GM12892 (cell line): ENCODE measurements at regions not wholly inside any gene's neighbourhood (a gene's known extent, or its start where the extent isn't known, plus 50 kb on each side); places are given as distances from the start of the nearest gene placed in this dataset.

Experiments used
- DNase-seq: peaks from one replicate; pipeline ENCODE4 v3.0.0; 2011; ENCODE audit not compliant: insufficient read length
- FAIRE-seq: peaks from 2 replicates; lab custom pipeline; 2011; peaks lifted over from hg19 to GRCh38; lab: Jason Lieb, UNC
- POLR2A ChIP-seq: IDR thresholded peaks from 2 replicates; pipeline ENCODE4 v1.6.1; 2011; ENCODE audit warnings: low read depth, low read length, control low read depth
- POLR2AphosphoS5 ChIP-seq: IDR thresholded peaks from 2 replicates; pipeline ENCODE4 v1.6.1; 2011; ENCODE audit warnings: low read depth, low read length, control low read depth
- TAF1 ChIP-seq: IDR thresholded peaks from 2 replicates; pipeline ENCODE4 v1.6.1; 2011; ENCODE audit warnings: low read depth, mild to moderate bottlenecking, control low read depth, low read length, borderline replicate concordance

- FAIRE-seq, result no peak
- no peak for DNase-seq
- no peak for TF ChIP-seq POLR2A
- no peak for TF ChIP-seq TAF1
- TF ChIP-seq POLR2AphosphoS5, result no peak
These were observed 211.5 kb downstream of the KLF12 start for GRCh38 chr13:73922493-73923393.

GRCh38 chr13:73918691-73919090, 215.5 kb downstream of the KLF12 start:
- TF ChIP-seq POLR2A, result no peak
- no peak for TF ChIP-seq TAF1
- no peak for TF ChIP-seq POLR2AphosphoS5
- FAIRE-seq, result peak; percentile 93

GRCh38 chr13:73913751-73914518, 220.3 kb downstream of the KLF12 start:
- FAIRE-seq (no peak), DNase-seq (no peak)
- TF ChIP-seq POLR2AphosphoS5, result no peak

More at GRCh38 chr13:73918691-73919090, 215.5 kb downstream of the KLF12 start:
- no peak for DNase-seq

- DNase-seq, result no peak
- TF ChIP-seq TAF1, result no peak
- no peak for TF ChIP-seq POLR2A
- TF ChIP-seq POLR2AphosphoS5, result no peak
- FAIRE-seq, result peak; percentile 79
These were observed 221.0 kb downstream of the KLF12 start for GRCh38 chr13:73913079-73913740.

GRCh38 chr13:73911361-73911760, 222.8 kb downstream of the KLF12 start:
- FAIRE-seq (no peak), DNase-seq (no peak)
- no peak for TF ChIP-seq POLR2A
- TF ChIP-seq TAF1, result no peak
- TF ChIP-seq POLR2AphosphoS5, result no peak

- TF ChIP-seq TAF1 (no peak), POLR2AphosphoS5 (no peak), POLR2A (no peak)
- DNase-seq (no peak), FAIRE-seq (peak; percentile 54)
These were observed 223.5 kb downstream of the KLF12 start for GRCh38 chr13:73910733-73911132.

GRCh38 chr13:73908809-73909208, 225.4 kb downstream of the KLF12 start:
- TF ChIP-seq TAF1, result no peak
- TF ChIP-seq POLR2A, result no peak
- no peak for TF ChIP-seq POLR2AphosphoS5
- FAIRE-seq (no peak), DNase-seq (no peak)

GRCh38 chr13:73904625-73905024, 229.6 kb downstream of the KLF12 start:
- DNase-seq (no peak), FAIRE-seq (no peak)
- no peak for TF ChIP-seq POLR2AphosphoS5
- TF ChIP-seq TAF1, result no peak

GRCh38 chr13:73903561-73903960, 230.6 kb downstream of the KLF12 start:
- no peak for FAIRE-seq
- TF ChIP-seq POLR2AphosphoS5, result no peak
- TF ChIP-seq TAF1, result no peak
- no peak for TF ChIP-seq POLR2A
- no peak for DNase-seq

- FAIRE-seq (no peak), DNase-seq (no peak)
- TF ChIP-seq TAF1 (no peak), POLR2AphosphoS5 (no peak), POLR2A (no peak)
These were observed 231.4 kb downstream of the KLF12 start for GRCh38 chr13:73902847-73903246.

- FAIRE-seq (no peak), DNase-seq (no peak)
- TF ChIP-seq POLR2A, result no peak
- no peak for TF ChIP-seq TAF1
- no peak for TF ChIP-seq POLR2AphosphoS5
These were observed 231.9 kb downstream of the KLF12 start for GRCh38 chr13:73902296-73902695.
